CD4-positive, alpha-beta T cell treated with Interleukin-15 for 4 hours (primary cell): ENCODE measurements at regions not wholly inside any gene's neighbourhood (a gene's known extent, or its start where the extent isn't known, plus 50 kb on each side); places are given as distances from the start of the nearest gene placed in this dataset.

Experiments
- DNase-seq: peaks from one replicate; pipeline ENCODE4 v3.0.0-alpha.2; 2020; ENCODE audit warnings: low spot score

GRCh38 chr7:22561895-22562593, 62.1 kb upstream of the STEAP1B start:
- DNase-seq: no peak

- DNase-seq: no peak
Observed at GRCh38 chr7:22561321-22561811, 61.4 kb upstream of the STEAP1B start.

DNA sequence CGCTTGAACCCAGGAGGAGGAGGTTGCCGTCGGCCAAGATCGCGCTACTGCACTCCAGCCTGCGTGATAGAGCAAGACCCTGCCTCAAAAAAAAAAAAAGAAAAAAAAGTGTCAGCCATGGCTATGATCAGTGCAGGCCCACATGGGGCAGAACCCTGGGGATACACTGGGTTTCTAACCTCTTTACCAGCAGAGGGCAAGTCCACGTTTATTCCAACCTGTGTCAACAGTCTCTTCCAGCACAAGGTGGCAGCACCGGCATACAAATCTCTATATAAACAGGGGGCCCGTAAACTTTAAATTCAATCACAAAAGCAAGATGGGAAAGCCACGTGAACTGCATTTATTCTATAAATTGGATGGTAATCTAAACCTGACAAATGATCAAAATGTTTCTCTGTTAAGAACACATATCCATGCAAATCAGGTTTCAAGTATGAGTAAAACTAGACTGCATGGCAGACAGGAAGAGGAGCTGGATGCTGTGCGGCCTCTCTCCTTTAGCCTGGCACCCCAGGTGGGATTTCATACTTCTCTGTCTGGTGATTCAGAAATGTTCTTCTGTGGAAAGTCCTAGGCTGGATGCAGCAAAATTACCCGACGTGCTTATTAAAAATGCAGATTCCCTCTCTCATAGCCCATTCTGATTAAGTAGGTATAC, 60.0 kb upstream of the STEAP1B start:
- peak; percentile 65 for DNase-seq

DNA sequence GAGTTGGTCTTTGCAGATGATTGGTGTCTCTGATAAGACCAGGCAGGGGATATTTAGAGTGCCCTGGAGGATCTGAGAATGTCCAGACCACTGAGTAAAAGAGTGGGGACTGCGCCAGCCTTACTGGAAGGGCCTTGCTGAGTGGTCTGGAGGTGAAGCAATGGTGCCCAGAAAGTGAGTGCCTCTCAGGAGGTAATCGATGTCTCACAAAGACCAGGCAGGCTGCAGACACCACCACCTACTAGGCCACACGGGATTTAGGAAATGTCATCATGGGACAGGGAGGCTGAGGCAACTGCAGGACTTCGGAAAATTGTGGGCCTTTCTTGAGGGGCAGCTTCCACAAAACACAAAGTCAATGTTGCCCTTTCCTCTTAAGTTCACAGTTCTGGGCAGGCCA, 57.2 kb upstream of the STEAP1B start:
- no peak for DNase-seq

GRCh38 chr7:22555476-22555875, 55.5 kb upstream of the STEAP1B start:
- no peak for DNase-seq

GRCh38 chr7:22554184-22554583, 54.2 kb upstream of the STEAP1B start:
- DNase-seq: no peak

DNA sequence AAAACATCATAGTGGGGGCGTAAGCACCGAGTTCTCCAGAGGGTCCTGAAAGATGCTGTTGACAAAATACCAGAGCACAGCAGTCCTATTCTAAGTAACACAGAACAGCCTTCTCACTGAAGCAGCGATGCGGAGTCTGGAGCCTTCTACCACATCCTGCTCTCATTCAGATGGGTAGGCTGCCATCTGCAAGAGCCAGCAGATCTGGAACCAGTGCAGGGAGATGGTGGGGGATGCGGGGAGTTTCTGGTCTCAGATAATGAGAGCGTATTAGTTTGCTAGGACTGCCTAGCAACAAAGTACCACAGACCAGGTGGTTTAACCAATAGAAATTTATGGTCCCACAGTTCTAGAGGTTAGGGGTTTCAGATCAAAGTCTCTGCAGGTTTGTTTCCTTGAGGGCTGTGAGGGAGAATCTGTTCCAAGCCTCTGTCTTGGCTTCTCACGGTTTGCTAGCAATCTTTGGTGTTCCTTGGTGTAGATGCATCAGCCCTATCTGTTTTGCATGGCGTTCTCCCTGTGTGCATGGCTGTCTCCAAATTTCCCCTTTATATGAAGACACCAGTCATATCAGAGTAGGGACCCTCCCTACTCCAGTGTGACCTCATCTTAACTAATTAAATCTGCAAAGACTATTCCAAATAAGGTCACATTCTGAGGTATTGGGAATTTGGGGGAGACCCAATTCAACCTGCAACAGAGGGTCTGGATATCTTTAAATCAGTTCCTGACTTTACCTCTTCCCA, 52.0 kb upstream of the STEAP1B start:
- no peak for DNase-seq

DNA sequence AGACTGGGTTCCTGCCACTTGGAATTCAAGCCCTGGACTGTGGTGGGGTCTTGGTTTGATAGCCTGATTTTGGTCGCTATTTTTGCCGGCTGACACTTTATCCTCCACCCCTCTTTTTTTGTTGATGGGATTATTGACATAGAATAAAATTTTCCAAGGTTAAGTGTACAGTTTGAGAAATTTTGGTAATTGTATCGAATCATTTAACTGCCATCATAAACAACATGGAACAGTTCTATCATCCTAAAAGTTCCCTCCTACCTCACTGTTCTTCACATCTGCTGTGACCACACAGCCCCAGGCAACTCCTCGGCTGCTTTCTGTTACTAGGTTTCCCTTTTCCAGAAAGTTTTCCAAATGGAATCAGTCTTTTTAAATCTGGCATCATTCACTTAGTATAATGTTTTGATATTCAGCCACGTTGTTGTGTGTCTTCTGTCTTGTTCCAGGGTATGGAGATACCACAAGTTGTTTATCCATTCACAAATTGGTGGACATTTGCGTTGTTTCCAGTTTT, 50.6 kb upstream of the STEAP1B start:
- no peak for DNase-seq

GRCh38 chr7:22549667-22550513, 49.9 kb upstream of the STEAP1B start:
- no peak for DNase-seq
